ENCODE measurements at regions not wholly inside any gene's neighbourhood (a gene's known extent, or its start where the extent isn't known, plus 50 kb on each side); places are given as distances from the start of the nearest gene placed in this dataset.
A peak's percentile ranks its signal among the peaks of the same experiment; 100 is the strongest.

DNA sequence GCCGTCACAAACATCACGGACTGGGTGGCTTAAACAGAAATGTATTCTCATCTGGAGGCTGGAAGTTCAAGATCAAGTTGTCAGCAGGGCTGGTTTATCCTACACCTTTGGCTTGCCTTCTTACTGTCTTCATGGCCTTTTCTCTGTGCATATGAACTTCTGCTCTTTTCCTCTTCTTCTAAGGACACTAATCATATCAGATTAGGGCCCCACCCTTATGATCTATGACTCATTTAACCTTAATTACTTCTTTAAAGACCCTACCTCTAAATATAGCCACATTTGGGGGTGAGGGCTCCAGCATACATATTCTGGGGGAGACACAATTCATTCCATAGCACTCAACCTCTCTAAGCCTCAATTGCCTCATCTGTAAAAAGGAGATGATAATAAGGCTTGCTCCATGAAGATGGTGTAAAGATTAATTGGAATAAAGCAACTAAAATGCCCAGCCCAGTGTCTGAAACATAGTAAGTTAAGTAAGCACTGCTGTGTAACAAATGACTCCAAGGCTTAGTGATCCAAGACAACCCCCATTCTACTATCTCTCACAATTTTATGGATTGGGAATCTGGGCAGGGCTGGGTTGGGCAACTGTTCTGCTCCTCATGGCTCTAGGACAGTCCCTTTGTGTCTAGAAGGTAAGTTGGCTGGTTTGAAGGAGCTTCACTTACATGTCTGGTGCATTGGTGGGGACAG lies 119.8 kb downstream of the BANF2 start:
- no peak for DNase-seq (ENCODE audit: low read depth)

- DNase-seq (ENCODE audit: low read depth), result no peak
Observed at GRCh38 chr20:17818187-17818586, 118.4 kb downstream of the BANF2 start.

- peak; percentile 64 for DNase-seq (ENCODE audit: low read depth)
Observed at GRCh38 chr20:17816804-17817587, 117.2 kb downstream of the BANF2 start.

DNA sequence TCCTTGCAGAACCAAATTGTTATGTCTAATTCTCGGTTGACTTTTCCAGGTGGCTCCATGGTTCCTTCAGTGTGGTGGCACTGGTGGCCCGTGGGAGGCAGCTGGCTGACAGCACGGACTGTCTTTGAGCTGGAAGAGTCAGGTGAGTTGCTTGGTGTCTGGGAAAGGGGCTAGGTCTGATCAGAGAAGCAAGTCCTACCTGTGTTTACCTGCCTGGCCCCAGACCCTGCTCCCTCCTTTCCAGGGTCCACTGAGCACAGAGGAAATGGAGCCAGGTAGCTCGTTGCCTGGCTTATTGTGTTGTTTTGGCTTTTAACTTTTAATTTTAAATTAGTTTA lies 111.8 kb downstream of the BANF2 start:
- no peak for DNase-seq (ENCODE audit: low read depth)

GRCh38 chr20:17810847-17811627 lies 111.3 kb downstream of the BANF2 start:
- no peak for DNase-seq (ENCODE audit: low read depth)

DNA sequence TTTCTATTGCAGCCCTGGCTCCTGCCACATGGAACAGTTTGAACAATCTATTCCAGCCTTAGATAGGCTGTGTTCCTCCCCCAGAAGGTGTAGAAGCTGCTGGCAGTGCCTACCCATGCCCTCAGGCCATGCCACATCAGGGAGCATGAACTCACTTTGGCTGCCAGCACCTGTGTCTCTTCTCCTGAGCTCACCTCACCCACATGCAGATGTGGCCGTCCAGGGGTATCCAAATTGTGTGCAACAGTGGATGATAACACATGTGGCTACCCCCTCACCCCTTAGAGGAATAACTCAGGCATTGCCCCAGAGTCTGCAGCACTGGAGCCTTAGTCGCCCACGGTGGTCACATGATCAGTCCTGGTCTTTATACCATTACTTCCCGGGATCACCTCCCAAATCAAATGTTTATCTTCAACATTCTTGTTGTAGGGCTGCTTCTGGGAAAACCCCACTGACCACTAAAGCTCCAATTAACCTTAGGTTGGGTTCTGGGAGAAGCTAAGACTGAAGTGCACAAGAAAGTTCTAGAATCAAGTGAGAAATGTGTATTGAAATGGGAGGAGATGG lies 110.4 kb downstream of the BANF2 start:
- no peak for DNase-seq (ENCODE audit: low read depth)

DNA sequence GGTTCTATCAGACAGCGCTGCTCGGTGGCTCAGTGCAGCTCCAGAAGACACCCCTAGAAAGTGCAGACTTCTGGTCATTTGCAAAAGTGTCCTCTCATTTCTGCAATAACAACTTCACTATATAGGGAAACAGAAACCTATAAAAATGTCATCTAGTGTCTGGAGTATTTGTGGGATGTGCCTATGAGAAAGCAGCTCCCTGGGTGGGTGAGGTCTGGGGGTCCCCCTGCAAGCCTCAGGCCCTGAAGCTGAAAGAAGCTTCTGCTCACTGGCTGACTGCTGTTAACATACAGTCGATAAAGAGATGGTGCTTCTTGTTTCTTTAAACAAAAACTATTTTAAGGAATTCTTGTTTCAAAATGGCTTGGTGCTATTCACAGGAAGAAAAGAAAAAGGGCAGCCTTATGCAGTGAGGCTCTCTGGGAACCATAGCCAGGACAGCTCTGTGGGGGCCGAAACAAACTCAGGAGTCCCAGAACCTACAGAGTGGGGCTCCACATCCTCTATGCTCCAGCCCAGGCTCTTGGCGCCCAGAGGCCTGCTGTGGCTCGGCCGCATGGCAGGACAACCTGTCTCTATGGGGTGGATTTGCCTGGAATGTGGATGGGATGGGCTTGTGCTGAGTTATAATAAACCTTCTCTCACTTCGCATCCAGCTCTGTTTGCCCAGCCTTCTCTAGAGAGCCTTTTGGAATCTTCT lies 109.7 kb downstream of the BANF2 start:
- DNase-seq (ENCODE audit: low read depth), result no peak

GRCh38 chr20:17808782-17809181 lies 109.0 kb downstream of the BANF2 start:
- DNase-seq (ENCODE audit: low read depth), result no peak

DNA sequence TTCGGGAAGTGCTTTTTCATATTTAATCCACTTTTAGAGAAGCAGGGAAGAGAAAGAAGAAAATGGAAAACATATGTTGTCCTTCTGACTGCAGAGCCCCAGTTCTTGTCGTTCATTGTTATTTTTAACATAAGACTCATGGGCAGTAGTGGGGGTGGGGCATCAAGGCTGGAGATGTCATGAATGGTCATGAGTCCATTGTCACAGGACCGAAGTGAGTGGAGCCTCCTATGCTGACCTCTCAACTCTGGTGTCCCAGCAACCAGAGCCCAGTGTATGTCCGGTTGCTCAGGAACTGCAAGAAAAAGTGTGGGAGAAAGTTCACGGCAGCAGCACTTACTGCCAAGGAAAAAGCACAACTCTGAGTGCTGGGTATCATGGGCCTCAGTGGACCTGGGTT lies 108.6 kb downstream of the BANF2 start:
- peak; percentile 52 for DNase-seq (ENCODE audit: low read depth)

DNA sequence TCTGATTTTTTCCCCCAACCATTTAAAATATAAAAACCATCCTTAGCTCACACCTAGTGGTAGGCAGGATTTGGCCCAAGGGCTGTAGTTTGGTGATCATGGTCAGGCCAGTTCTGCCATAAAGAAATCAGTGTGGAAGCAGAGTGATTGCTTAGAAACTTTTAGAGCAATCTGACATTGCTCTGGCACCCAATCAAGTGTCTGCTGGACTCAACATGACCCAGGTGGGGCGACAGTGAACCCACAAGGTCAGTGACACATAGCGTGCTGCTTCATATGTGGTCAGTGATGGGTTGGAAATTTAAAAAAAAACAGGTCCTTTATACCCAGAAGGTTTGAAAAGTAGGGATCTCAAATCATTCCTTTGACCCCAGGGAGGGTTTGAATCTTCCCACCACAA lies 107.9 kb downstream of the BANF2 start:
- DNase-seq (ENCODE audit: low read depth), result no peak

DNA sequence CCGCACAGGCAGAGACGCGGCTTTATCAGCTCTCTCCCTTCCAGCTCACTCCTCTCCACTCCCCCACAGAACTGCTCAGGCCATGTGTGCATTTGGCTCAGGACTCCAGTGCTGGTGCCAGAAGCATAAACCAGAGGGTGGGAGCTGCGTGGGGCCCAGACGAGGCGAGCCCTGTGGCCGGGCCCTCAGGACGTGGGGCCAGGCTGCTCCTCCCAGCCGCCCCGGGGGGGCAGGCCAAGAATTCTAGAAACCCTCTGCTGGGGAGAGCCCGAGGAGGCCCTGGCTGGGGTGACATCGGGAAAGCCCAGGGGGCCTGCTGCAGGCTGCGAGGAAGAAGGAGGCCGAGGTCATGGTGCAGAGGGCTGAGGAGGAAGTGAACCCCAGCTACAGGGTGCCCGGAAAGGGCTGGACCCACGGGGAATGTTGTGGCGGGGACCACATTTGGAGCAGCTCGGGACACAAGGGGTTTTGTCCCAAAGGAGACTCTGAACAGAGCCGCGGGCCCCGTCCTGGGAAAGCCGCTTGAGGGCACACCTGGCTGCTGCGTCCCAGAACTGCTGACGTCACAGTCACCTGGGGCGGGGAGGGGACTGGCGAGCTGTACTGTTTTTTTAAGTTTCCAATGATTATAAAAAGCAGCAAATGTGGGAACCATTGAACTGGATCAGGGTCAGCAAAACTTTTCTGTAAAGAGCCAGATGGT lies 107.1 kb downstream of the BANF2 start:
- peak; percentile 35 for DNase-seq (ENCODE audit: low read depth)

GRCh38 chr20:17806107-17806506 lies 106.3 kb downstream of the BANF2 start:
- DNase-seq (ENCODE audit: low read depth), result no peak

- no peak for DNase-seq (ENCODE audit: low read depth)
Observed at GRCh38 chr20:17803765-17804164, 104.0 kb downstream of the BANF2 start.

- no peak for DNase-seq (ENCODE audit: low read depth)
Observed at GRCh38 chr20:17799575-17800227, 99.9 kb downstream of the BANF2 start.

DNA sequence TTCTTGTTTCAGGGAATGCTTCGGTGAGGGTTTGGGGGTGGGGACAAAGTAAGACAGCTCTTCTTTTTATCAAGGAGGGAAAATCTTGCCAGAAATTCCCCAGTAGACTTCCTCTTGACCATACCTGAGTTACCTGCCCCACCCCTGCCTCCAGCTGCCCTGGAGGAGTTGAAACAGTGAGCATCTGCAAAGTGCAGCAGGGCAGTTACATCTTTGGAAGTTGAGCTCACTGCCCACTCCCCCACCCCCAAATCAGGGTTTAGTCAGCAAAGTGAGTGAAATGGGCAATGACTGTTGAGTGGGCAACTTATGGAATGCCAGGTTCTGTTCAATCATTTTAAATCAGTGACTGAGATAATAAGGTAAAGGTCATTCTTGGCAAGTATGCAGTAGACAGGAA lies 98.8 kb downstream of the BANF2 start:
- DNase-seq (ENCODE audit: low read depth), result no peak

- no peak for DNase-seq (ENCODE audit: low read depth)
Observed at GRCh38 chr20:17797579-17797978, 97.8 kb downstream of the BANF2 start.

DNA sequence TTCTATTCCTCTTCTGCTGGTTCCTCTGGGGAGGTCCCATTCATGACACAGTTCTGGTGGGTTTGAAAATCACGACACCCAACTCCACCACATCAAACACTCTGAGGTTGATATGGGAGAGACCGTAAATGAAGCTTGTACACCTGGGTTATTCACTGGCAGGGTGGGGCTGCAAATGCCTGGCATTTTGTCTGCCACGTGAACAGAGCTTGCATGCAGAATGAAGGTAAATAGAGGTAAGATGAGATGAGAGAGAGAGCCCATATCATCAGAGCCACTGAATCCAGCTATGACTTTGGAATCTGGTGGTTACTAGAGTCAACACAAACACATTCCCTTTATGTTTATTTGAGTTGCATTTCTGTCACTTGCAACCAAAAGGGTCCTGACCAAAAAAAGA lies 97.4 kb downstream of the BANF2 start:
- DNase-seq (ENCODE audit: low read depth), result no peak

DNA sequence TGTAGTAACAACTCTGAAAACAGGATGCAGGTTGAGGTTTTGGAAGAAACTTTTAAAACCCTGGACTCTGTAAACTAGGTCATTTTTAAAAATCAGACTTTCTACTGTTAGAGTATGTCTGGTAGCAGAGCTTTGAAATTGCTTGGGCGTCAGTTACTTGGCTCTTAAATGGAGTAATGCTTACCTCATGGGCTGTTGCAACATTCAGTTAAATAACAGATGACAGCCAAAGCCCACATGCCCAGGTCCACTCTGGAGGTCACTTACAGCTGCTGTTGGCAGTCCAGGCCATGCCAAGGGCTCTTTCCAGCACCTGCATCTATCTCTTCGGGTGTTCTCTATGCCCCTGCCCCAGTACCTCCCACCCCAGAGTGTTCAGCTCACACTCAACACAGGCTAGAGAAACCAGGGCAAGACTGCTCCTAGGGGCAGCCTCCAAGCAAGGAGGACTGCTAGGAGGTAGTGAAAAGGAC lies 96.4 kb downstream of the BANF2 start:
- DNase-seq (ENCODE audit: low read depth), result peak; percentile 67

GRCh38 chr20:17795501-17796071 lies 95.8 kb downstream of the BANF2 start:
- DNase-seq (ENCODE audit: low read depth), result peak; percentile 44

GRCh38 chr20:17795003-17795402 lies 95.2 kb downstream of the BANF2 start:
- DNase-seq (ENCODE audit: low read depth), result no peak
